Gastroesophageal sphincter (tissue), 3 donors: ENCODE measurements at regions not wholly inside any gene's neighbourhood (a gene's known extent, or its start where the extent isn't known, plus 50 kb on each side); places are given as distances from the start of the nearest gene placed in this dataset.
"Not testable (repeated sequence)": the region's sequence is repeated elsewhere in the genome, so short reads cannot be mapped to it uniquely, and the experiment has no call there.

Source experiments
- POLR2A ChIP-seq, 2 donors: fragments of 450-650 bp; IDR thresholded peaks; one replicate each; pipeline ENCODE4 v1.6.1; 2017; ENCODE audit warnings: antibody characterized with exemption in 2 of 2, mild to moderate bottlenecking in 2 of 2, moderate library complexity in 1 of 2
- POLR2AphosphoS5 ChIP-seq: sonication (generic); formaldehyde crosslinking; IDR thresholded peaks from one replicate; pipeline ENCODE4 v1.6.1; 2017; ENCODE audit warnings: antibody characterized with exemption
- TF ChIP-seq, protein P1 (sequence below), 4 experiments: fragments of 200-600 bp in 2 of 4; fragments of 450-650 bp in 2 of 4; sonication (generic) in 1 of 4; IDR thresholded peaks; one replicate each; pipeline ENCODE4 v1.5.1; 2017 to 2019; ENCODE audit warnings: antibody characterized with exemption in 4 of 4, mild to moderate bottlenecking in 2 of 4, moderate library complexity in 2 of 4

DNA sequence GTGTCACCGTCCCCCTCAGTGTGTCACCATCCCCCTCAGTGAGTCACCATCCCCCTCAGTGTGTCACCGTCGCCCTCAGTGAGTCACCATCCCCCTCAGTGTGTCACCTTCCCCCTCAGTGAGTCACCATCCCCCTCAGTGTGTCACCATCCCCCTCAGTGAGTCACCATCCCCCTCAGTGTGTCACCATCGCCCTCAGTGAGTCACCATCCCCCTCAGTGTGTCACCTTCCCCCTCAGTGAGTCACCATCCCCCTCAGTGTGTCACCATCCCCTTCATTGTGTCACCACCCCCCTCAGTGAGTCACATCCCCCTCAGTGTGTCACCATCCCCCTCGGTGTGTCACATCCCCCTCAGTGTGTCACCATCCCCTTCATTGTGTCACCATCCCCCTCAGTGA, 486.1 kb upstream of the SALL3 start:
- TF ChIP-seq, protein P1, sequence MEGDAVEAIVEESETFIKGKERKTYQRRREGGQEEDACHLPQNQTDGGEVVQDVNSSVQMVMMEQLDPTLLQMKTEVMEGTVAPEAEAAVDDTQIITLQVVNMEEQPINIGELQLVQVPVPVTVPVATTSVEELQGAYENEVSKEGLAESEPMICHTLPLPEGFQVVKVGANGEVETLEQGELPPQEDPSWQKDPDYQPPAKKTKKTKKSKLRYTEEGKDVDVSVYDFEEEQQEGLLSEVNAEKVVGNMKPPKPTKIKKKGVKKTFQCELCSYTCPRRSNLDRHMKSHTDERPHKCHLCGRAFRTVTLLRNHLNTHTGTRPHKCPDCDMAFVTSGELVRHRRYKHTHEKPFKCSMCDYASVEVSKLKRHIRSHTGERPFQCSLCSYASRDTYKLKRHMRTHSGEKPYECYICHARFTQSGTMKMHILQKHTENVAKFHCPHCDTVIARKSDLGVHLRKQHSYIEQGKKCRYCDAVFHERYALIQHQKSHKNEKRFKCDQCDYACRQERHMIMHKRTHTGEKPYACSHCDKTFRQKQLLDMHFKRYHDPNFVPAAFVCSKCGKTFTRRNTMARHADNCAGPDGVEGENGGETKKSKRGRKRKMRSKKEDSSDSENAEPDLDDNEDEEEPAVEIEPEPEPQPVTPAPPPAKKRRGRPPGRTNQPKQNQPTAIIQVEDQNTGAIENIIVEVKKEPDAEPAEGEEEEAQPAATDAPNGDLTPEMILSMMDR (IDR thresholded peaks at IDR 0.05): not testable (repeated sequence)
- TF ChIP-seq POLR2A (IDR thresholded peaks at IDR 0.05); POLR2AphosphoS5: not testable (repeated sequence)
